SKM-1 treated with dmso at 0.1 percent for 144 hours (cell line): ENCODE measurements at regions not wholly inside any gene's neighbourhood (a gene's known extent, or its start where the extent isn't known, plus 50 kb on each side); places are given as distances from the start of the nearest gene placed in this dataset.

Experiments
- DNase-seq: peaks from one replicate; lab custom pipeline; 2025; ENCODE audit not compliant: unreplicated experiment; lab: John Stamatoyannopoulos, UW

DNA sequence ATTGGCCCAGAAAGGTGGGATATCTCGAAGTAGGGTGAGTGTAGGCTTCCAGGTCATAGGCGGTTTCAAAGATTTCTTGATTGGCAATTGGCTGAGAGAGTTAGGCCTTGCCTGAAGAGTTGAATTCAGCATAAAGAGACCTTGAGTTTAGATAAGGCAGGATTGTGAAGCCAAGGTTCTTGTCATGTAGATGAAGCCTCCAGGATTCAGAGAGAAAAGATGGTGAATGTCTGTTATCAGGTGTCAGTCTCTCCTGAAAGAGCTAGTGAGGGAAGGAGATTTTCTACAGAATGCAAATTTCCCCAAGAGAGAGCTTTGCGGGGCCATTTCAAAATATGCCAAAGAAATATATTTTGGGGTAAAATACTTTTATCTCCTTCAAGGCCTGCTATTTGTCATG is 217.0 kb upstream of the TLE3 start:
- DNase-seq, result no peak

DNA sequence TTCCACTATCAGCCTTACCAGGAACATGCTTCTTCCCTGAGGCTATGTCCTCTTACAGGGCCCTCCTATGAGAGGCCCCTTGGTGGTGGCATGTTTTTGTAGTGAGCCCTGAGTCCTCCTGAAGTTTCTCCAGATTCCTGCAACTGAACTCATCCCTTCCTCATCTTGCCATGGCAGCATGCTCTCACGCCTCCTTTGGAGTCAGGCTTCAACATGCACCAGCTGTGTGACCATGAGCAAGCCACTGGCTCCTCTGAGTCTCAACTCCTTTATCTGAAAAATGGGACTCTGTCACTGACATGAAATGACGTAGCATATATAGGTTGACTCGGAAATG is 216.3 kb upstream of the TLE3 start:
- no peak for DNase-seq

DNA sequence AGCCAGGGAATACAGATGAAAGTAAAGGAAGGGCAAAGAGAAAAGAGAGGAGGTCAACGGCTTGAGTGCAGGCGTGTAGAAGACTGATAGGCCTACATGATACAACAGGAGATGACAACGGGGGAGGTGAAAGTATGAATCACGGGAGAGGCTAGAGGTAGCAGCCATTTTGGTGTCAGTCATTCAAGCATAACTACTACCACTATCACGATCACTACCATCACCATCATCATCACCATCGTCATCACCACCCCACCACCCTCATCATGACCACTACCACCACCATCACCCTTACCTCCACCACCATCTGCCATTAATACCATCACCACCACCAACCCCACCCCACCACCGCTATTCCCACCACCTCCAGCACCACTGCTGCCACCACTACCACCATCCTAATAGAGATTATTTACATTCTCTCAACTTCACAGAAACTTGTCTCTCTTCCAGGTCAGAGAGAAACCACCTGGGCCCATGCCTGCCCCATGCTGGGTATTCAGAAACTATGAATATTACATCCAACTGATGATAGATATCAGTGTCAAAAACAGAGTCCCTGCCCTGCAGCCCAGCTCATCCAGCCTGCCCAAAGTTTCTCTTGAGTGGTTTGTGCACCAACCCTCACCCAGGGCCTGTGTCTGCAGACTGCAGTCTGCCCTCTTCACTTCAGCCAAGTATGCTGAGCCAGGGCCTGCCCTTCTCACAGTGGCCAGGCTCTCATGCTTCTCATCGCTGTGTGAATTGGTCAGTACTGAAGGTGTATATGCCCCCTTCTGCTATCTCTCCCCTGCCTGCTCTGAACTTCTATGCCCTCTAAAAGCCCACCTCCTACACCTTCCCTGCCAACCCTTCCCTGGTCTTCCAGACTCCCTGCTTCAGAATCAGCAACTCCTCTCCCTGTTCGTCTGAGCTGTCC is 215.6 kb upstream of the TLE3 start:
- no peak for DNase-seq

DNA sequence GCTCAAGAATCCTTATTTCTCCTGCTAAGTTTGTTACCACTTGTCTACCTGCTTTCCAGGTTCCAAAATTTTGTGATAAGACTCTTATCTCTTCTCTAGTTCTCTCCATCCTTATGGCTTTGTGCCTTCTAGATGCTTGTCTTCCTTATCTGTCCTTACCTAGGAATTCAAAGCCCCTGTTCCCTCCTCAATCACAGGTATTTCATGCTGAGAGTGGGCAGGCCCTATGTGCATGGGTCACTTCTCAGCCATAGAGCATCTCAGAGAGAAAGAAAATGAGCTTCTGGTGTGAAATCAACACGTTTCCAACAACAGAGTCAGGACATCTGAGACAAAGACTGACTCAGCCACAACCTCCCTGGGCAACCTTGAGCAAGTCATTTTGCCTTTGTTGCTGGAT is 214.1 kb upstream of the TLE3 start:
- no peak for DNase-seq

DNA sequence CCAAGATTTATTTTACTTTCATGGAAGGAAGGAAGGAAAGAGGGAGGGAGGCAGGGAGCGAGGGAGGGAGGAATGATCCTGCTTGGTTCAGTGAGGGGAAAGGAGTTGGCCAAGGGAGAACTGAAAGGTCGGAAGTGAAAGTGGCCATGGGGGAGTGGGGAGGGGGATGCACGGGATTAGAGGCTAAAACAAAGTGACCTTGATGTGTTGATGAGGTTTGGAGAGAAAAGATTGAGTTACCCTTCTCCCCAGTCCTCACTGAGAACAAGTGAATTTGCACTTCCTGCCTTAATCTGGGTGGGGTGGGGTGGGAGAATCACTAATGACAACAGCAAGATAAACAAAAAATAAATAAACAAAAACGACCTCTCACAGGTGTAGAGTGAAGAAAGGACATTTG is 212.0 kb upstream of the TLE3 start:
- no peak for DNase-seq

DNA sequence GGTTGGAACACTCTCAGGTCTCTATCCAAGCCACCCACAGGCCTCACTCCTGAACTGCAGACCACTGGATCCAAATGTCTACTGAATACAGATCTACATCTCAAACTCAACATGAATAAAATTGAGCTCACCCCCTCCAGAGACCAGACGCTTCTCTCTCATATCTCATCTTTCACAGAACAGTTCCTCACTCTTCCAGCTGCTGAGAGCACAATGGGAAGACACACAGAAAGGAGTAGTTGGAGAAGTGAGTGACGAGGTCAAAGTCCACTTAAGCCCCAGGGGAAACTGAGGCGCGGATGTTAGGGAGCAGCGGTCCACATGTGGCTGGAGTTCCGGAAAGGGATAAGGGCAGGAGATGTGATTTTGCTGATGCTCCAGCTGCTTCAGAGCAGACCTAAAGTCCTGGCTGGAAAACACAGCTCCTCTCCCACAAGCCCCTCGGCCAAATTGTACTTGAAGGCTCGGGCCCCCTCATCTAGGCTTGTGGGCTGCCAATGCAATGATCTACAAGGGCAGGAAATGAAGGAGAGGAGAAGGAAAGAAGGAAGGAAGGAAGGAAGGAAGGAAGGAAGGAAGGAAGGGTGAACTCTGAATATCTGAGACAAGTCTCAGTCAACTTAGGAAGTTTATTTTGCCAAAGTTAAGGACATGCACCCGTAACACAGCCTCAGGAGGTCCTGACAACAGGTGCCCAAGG is 211.2 kb upstream of the TLE3 start:
- no peak for DNase-seq

DNA sequence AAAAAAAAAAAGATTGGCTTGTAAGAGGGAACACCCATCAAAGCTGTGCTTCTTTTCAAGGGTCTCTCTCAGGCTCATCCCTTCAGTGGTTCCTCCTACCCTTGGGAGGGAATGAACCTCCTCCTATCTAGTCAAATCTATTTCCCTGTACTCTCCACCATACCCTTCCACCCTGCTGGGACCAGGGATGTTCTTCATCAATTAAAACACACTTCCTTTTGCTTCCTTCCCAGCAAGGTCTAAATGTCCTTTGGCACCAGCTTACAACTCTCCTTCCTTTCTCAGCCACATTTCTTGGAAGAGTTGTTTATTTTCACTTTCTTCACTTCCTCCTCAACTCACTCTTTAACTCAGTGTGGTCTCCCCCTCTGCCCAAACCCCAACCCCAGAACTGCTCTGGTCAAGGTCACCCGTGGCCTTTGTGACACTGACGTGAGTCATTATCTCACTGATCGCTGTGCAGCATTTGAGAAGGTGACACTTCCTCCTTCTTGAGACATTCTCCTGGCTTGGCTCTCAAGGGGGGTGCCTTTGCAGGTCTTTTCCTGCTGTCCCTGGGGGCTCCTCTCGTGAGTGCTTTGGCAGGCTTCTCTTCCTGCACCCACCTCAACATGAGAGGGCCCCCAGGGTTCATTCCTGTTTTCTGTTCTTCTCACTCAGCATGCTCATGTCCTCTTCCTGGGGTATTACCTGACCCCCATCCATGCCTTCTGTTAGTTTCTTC is 210.5 kb upstream of the TLE3 start:
- DNase-seq, result peak; percentile 45

DNA sequence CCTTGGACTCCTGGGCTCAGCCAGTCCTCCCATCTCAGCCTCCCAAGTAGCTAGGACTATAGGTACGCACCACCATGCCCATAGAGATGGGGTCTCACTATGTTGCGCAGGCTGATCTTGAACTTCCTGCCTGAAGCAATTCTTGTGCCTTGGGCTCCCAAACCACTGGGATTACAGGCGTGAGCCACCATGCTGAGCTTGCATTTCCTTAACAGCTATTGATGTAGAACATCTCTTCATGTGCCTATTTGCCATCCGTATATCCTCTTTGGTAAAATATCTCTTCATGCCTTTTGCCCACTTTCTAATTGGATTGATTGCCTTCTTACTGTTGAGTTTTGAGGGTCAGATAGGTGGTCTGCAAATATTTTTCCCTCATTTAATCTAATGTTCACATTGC is 208.9 kb upstream of the TLE3 start:
- no peak for DNase-seq

DNA sequence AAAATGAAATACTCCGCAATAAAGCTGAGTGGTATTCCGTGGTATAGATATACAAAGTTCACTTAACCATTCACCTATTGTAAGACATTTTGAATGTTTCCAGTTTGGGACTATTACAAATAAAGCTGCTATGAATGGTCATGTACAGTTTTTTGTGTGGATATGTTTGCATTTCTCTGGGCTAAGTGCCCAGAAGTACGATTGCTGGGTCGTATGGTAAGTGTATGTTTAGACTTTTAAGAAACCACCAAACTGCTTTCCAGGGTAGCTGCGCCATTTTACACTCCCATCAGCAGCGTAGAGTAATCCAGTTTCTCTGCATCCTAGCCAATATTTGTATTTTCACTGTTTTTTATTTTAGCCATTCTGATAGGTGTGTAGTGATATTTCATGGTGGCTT is 208.4 kb upstream of the TLE3 start:
- DNase-seq, result no peak

DNA sequence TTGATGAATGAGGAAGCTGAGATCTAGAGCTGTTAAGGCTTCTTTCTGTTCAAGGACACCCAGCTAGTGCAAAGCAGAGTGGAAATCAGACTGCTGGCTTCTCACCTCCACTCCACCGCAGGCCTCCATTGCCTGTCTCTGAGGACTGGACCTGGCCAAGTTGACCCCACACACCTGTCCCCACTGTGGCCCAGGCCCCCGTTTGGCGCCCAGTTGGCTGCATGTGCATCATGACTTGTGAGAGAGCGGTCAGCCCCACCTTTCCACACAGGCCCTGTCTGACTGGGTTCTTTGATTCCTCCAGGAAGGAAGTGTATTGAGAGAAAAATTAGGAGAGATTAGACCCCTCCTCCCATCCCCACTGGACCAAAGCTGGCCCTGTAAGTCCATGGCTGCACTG is 206.3 kb upstream of the TLE3 start:
- DNase-seq, result no peak

DNA sequence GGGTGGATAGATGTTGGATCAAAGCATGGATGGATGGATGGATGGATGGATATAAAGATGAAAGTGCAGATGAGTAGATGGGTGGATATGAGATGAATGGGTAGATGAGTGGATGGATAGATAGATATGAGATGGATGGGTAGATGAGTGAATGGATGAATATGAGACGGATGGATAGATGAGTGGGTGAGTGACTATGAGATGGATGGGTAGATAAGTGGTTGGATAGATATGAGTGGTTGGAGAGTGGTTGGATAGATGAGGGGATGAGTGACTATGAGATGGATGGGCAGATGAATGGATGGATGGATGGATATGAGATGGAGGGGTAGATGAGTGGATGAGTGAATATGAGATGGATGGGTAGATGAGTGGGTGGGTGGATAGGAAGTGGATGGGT is 204.6 kb upstream of the TLE3 start:
- no peak for DNase-seq

DNA sequence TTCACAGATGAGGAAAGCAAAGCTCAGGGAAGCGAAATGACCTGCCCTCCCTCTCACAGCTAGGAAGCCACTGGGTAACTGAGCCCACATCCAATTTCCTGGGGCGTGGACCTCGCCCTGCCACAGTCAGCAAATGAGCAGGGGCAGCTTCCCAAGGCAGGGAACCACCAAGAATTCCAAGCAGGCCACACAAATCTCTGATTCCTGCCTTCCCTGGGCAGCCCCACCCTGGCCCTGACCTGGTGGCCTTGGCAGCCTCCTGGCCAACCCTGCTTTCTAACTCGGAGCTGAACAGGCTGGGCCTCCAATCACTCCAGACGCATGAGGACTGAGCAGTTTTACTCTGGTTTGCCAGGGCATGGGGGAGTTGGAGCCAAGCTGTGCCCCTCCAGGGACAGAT is 203.7 kb upstream of the TLE3 start:
- DNase-seq, result no peak

DNA sequence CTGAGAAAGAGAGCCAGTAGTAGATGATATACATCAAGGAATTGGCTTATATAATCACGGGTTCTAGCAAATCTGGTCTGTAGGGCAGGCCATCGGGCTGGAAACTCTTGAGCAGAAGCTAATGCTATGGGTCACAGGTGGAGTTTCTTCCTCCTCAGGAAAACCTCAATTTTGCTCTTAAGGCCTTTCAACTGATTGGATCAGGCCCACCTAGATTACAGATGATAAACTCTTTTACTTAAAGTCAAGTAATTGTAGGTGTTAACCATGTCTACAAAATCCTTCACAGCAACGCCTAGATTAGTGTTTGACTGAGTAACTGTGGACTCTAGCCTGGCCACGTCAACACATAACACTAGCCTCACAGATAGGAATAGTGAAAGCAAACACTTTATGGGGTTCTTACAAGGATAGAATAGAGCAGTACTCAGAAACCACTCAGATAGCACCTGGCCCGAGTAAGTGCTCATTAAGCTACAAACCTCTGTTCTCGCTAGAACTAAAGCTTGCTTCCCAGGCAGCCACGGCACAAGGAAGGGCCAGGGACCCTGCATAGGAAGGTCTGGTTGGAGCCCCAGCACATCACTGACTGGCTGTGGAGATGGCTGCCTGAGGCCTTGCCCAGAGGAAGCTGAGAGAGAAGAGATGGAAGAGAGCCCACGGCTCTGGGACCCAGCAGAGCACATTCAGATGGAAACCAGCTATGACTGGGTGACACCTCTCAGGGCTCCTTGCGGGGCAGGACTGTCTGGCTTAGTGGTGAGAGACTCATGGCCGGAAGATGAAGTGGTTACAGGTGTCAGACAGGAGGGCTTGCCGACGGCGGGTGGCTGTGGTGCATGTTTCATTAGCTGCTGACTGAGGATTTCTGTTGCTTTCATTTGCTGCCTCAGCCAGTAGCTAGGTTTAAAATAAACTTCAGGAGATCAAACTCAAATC is 202.5 kb upstream of the TLE3 start:
- DNase-seq, result no peak

DNA sequence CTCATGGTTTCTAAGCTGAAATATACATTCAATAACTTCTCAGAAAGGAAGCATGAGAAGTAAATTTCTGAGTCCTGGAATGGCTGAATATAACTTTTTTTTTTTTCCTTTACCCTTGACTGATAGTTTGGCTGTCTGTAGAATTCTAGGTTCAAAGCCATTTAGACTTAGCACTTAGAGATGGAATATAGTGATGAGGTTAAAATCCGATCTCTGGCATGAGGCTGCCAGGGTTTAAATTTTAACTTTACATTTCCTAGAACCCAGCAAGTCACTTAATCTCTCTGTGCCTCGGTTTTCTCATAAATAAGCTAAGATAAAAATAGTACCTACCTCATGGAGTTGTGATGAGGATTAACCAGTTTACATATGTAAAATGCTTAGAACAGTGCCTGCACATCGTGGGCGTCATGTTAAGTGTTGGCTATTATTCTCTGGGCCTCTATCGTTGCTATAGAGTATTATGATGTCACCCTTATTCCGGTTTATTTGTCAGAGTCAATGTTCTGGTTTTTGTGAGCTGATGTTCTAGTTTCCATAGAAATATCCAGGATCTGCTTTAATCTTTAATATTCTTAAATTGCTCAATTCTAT is 199.8 kb upstream of the TLE3 start:
- no peak for DNase-seq

DNA sequence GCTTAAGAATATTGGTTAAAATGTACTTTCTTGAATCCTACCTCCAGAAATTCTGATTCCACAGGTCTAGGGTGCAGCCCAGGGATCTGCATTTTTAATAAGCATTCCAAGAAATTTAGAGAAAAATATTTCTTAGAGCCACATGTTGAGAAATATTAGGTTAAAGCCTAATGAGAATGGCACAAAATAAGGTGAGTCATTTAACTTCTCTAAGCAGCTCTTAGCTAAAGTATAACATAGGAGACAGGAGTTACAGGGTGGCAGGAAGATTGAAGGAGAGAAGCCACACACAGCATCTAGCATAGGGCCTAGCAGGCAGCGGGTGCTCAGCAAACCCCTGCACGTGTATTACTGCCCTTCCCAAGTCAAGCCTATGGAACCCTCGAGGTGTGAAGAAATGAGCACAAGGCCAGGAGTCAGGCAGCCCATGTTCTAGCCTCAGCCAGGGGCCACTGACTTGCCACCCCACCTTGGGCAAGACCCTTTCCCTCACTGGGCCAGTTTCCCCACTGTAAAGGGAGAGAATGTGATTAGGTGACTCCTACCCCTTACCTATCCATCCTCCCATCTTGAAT is 197.1 kb upstream of the TLE3 start:
- DNase-seq, result no peak

DNA sequence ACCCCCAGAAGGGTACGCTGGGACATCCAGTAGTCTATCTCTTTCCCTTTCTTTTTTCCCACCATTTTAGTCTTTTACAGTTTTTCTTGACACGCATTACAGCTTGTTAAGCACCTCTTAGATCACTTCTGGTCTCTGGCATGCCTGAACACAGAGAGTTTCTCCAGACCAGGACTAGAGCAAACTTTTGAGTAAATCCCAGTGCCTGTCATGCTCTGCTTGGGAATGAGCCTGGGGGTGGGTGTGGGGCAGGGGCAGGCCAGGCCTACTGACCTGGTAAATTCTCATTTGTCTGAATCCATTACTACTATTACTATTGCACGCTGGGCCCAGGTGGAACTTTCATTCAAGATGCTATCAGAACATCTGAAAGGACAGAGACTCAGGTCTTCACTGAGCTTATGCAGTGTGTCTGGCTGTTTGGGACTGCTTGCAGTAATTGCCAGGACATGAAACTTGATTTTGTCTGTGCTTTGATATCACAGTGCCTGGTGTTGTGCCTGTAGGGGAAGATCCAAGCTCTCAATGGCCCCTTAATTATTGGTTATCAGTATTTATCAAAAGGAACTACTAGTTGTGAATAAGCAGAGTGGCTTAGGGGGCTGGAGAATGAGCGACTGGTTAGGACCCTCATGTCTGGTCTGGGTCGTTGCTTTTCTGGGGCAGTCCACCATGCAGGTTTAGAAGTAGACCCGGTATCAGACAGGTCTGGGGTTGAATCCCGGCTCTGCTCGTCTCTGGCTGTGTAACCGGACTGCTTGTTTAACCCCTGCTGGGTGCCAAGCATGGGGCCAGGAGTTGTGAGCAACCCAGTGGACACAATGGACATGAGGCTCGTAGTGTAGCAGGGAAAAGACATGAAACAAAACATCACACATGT is 196.1 kb upstream of the TLE3 start:
- no peak for DNase-seq

DNA sequence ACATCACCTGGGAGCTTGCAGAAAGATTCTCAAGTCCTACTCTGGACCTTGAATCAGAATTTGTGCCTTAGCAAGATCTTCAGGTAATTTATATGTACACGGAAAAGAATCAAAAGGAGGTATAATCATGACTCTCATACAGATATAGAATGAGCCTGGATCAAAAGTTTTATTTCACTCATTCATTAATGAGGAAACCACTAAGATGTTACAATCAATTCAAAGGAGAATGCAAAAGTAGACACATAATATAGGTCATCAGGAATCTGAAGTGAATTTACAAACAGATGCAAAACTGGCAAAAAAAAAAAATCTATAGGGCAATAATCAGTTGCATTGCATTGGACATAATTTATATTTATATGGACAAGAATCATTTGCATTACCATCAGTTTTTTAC is 195.4 kb upstream of the TLE3 start:
- no peak for DNase-seq

DNA sequence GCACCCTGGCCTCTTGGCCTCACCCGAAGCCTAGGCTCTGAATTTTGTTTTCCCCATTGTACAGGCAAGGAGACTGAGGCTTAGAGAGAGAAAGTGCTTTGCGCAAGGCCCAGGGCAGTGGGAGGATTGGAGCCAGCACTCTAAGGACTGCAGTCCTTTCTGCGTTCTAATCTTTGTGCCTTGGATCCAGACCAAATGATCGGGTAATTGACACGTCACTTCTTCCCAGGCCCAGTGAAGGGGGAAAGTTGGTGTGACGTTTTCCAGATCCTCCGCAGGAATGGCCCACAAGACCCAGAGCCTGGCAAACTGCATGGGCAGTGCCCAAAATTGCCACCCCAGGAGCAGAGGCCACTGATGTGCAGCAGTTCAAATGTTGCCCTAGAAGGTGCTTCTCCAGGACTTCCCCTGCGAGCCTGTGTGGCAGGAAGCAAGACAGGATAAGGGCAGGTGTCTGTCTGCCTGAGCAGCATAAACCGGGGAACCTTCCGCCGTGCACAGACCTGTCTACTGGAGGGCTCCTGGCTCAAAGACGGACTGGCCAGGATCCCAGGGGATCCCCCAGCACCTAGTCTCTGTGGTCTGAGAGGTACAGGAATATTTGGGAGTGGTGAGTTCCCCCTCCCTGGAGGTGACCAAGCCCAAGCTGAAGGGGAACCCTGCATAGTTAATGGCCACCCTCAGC is 194.5 kb upstream of the TLE3 start:
- DNase-seq, result no peak
